H1 (cell line): ENCODE measurements at regions not wholly inside any gene's neighbourhood (a gene's known extent, or its start where the extent isn't known, plus 50 kb on each side); places are given as distances from the start of the nearest gene placed in this dataset.

Source experiments
- CTCF ChIA-PET: fragments of 300-600 bp; sonication (Branson Sonifier 250); formaldehyde crosslinking; loops from one replicate; lab custom pipeline; 2021; ENCODE audit not compliant: partially characterized antibody; lab: Charles Lee
- POLR2A ChIA-PET: fragments of 300-600 bp; sonication (Branson Sonifier 250); formaldehyde crosslinking; loops from one replicate; lab custom pipeline; 2021; ENCODE audit warnings: inconsistent platforms; ENCODE audit not compliant: partially characterized antibody; lab: Charles Lee
- DNase-seq, 2 experiments: peaks; one replicate each; pipeline versions ENCODE4 v3.0.0 to v3.0.0-alpha.2; 2010 to 2022; ENCODE audit warnings: low spot score in 2 of 2, low read depth in 1 of 2, mixed read lengths in 1 of 2
- FAIRE-seq: peaks from 2 replicates; lab custom pipeline; 2011; peaks lifted over from hg19 to GRCh38; lab: Jason Lieb, UNC
- H2AFZ ChIP-seq: 2 replicates; pipeline ENCODE4 v1.8.1; 2012; ENCODE audit warnings: low read length, inconsistent platforms
- H2AK5ac ChIP-seq: 2 replicates; pipeline ENCODE4 v1.6.1; 2013; ENCODE audit warnings: low read depth, low read length
- H2BK120ac ChIP-seq: replicated peaks from 2 replicates; pipeline ENCODE3; 2013; ENCODE audit warnings: low read depth, low read length, inconsistent platforms
- H2BK12ac ChIP-seq: 2 replicates; pipeline ENCODE4 v1.6.1; 2013; ENCODE audit warnings: low read depth, low read length
- H2BK15ac ChIP-seq: 2 replicates; pipeline ENCODE4 v1.6.1; 2013; ENCODE audit warnings: low read length
- H2BK20ac ChIP-seq: 2 replicates; pipeline ENCODE4 v1.6.1; 2013; ENCODE audit warnings: low read length
- H2BK5ac ChIP-seq: 2 replicates; pipeline ENCODE4 v1.6.1; 2013; ENCODE audit warnings: low read depth, low read length
- H3K14ac ChIP-seq: 2 replicates; pipeline ENCODE4 v1.6.1; 2013; ENCODE audit warnings: inconsistent platforms; ENCODE audit not compliant: insufficient read length
- H3K18ac ChIP-seq: 2 replicates; pipeline ENCODE4 v1.6.1; 2013; ENCODE audit warnings: low read length; ENCODE audit errors: extremely low read depth
- H3K23ac ChIP-seq: 2 replicates; pipeline ENCODE4 v1.6.1; 2013; ENCODE audit warnings: inconsistent platforms; ENCODE audit not compliant: insufficient read length
- H3K23me2 ChIP-seq: 2 replicates; pipeline ENCODE4 v1.6.1; 2013; ENCODE audit warnings: low read depth, low read length
- H3K27ac ChIP-seq: 2 replicates; pipeline ENCODE4 v1.6.1; 2011; ENCODE audit warnings: low read depth, low read length, inconsistent platforms
- H3K27me3 ChIP-seq, 4 experiments: replicated peaks in 1 of 4; 1 replicate in 1 of 4; 2 replicates in 3 of 4; pipeline versions ENCODE4 v1.6.1 to v1.8.1; 2011 to 2013; ENCODE audit warnings: low read length in 3 of 4, mild to moderate bottlenecking in 3 of 4, inconsistent platforms in 2 of 4, mixed read lengths in 2 of 4, moderate library complexity in 1 of 4; ENCODE audit not compliant: control insufficient read depth in 3 of 4, insufficient read depth in 3 of 4; ENCODE audit errors: extremely low read depth in 1 of 4
- H3K36me3 ChIP-seq, 4 experiments: 2 replicates each; pipeline versions ENCODE4 v1.6.1 to v1.8.1; 2011 to 2013; ENCODE audit warnings: mild to moderate bottlenecking in 4 of 4, low read length in 3 of 4, moderate library complexity in 2 of 4, control low read depth in 1 of 4, inconsistent platforms in 1 of 4; ENCODE audit not compliant: insufficient read depth in 4 of 4, control insufficient read depth in 2 of 4
- H3K4ac ChIP-seq: replicated peaks from 2 replicates; pipeline ENCODE3; 2013; ENCODE audit warnings: low read length, low read depth, mixed read lengths, inconsistent platforms; ENCODE audit not compliant: insufficient read length
- H3K4me1 ChIP-seq, 4 experiments: replicated peaks in 1 of 4; 1 replicate in 1 of 4; 2 replicates in 3 of 4; pipeline versions ENCODE4 v1.6.1 to v1.8.1; 2011 to 2013; ENCODE audit warnings: low read length in 3 of 4, inconsistent platforms in 2 of 4, mixed read lengths in 1 of 4; ENCODE audit not compliant: insufficient read depth in 4 of 4, control insufficient read depth in 3 of 4
- H3K4me2 ChIP-seq, 2 experiments: 2 replicates each; pipeline versions ENCODE4 v1.6.1 to v1.8.1; 2011 to 2013; ENCODE audit warnings: low read depth in 2 of 2, low read length in 2 of 2, control low read depth in 1 of 2, inconsistent platforms in 1 of 2, mild to moderate bottlenecking in 1 of 2; ENCODE audit not compliant: insufficient read depth in 1 of 2
- H3K4me3 ChIP-seq, 4 experiments: fragments of 200-600, 300-600 bp in 1 of 4; sonication (generic), shearing (Covaris generic), sonication (Bioruptor Twin) in 1 of 4; 2 replicates each; pipeline versions ENCODE4 v1.5.1 to v1.8.1; 2011 to 2016; ENCODE audit warnings: low read length in 4 of 4, low read depth in 3 of 4, control low read depth in 2 of 4, inconsistent platforms in 2 of 4, mild to moderate bottlenecking in 2 of 4, mixed read lengths in 1 of 4, moderate library complexity in 1 of 4; ENCODE audit not compliant: insufficient read depth in 2 of 4; ENCODE audit errors: extremely low read depth in 1 of 4
- H3K56ac ChIP-seq: replicated peaks from 2 replicates; pipeline ENCODE3; 2013; ENCODE audit warnings: low read depth, mild to moderate bottlenecking, mixed read lengths, low read length, inconsistent platforms; ENCODE audit not compliant: insufficient read length
- H3K79me1 ChIP-seq: 2 replicates; pipeline ENCODE4 v1.6.1; 2013; ENCODE audit warnings: low read depth, low read length, control low read depth
- H3K79me2 ChIP-seq, 2 experiments: 2 replicates each; pipeline versions ENCODE4 v1.6.1 to v1.8.1; 2012 to 2013; ENCODE audit warnings: low read length in 2 of 2, mild to moderate bottlenecking in 2 of 2, inconsistent platforms in 1 of 2; ENCODE audit not compliant: insufficient read depth in 2 of 2, control insufficient read depth in 1 of 2
- H3K9ac ChIP-seq, 4 experiments: replicated peaks in 1 of 4; 1 replicate in 1 of 4; 2 replicates in 3 of 4; pipeline versions ENCODE4 v1.6.1 to v1.8.1; 2011 to 2013; ENCODE audit warnings: low read depth in 3 of 4, low read length in 3 of 4, control low read depth in 2 of 4, mild to moderate bottlenecking in 2 of 4, moderate library complexity in 2 of 4, inconsistent platforms in 1 of 4; ENCODE audit errors: extremely low read depth in 1 of 4
- H3K9me3 ChIP-seq, 2 experiments: 2 replicates each; pipeline versions ENCODE4 v1.6.1 to v1.8.1; 2012 to 2013; ENCODE audit warnings: mild to moderate bottlenecking in 2 of 2, moderate library complexity in 2 of 2, control low read depth in 1 of 2, inconsistent platforms in 1 of 2, low read depth in 1 of 2, low read length in 1 of 2, mixed read lengths in 1 of 2; ENCODE audit not compliant: insufficient read depth in 2 of 2
- H4K20me1 ChIP-seq, 2 experiments: replicated peaks in 1 of 2; 2 replicates each; pipeline versions ENCODE3 to v1.8.1; 2011 to 2013; ENCODE audit warnings: inconsistent platforms in 2 of 2, low read length in 2 of 2, mild to moderate bottlenecking in 1 of 2; ENCODE audit not compliant: insufficient read depth in 2 of 2, control insufficient read depth in 1 of 2
- H4K5ac ChIP-seq: 2 replicates; pipeline ENCODE4 v1.6.1; 2013; ENCODE audit warnings: low read length, low read depth, mixed read lengths, inconsistent platforms; ENCODE audit not compliant: insufficient read length
- H4K8ac ChIP-seq: 2 replicates; pipeline ENCODE4 v1.8.0; 2013; ENCODE audit warnings: mild to moderate bottlenecking, moderate library complexity, low read length, inconsistent platforms; ENCODE audit not compliant: insufficient read depth; ENCODE audit errors: extremely low read depth
- H4K91ac ChIP-seq: replicated peaks from 2 replicates; pipeline ENCODE3; 2013; ENCODE audit warnings: low read length, mixed read lengths, inconsistent platforms; ENCODE audit not compliant: insufficient read length
- BACH1 ChIP-seq: IDR thresholded peaks from 2 replicates; pipeline ENCODE4 v1.6.1; 2012; ENCODE audit warnings: low read length, improper control_type of control experiment
- BRCA1 ChIP-seq: IDR thresholded peaks from 2 replicates; pipeline ENCODE4 v1.6.1; 2012; ENCODE audit warnings: low read depth, low read length, improper control_type of control experiment
- CTBP2 ChIP-seq: IDR thresholded peaks from 2 replicates; pipeline ENCODE4 v1.7.0; 2011; ENCODE audit warnings: borderline replicate concordance, mild to moderate bottlenecking, moderate library complexity, mixed read lengths, low read length; ENCODE audit not compliant: insufficient read depth, insufficient read length
- EP300 ChIP-seq, 2 experiments: IDR thresholded peaks; 1 replicate in 1 of 2; 2 replicates in 1 of 2; pipeline ENCODE4 v1.6.1; 2011 to 2012; ENCODE audit warnings: low read depth in 2 of 2, low read length in 2 of 2, mild to moderate bottlenecking in 2 of 2, borderline replicate concordance in 1 of 2, inconsistent platforms in 1 of 2, moderate library complexity in 1 of 2
- HDAC2 ChIP-seq, 2 experiments: fragments of 300-600 bp in 1 of 2; sonication (generic) in 1 of 2; IDR thresholded peaks; 2 replicates each; pipeline ENCODE4 v1.6.1; 2011 to 2012; ENCODE audit warnings: low read depth in 2 of 2, low read length in 2 of 2, mild to moderate bottlenecking in 2 of 2, moderate library complexity in 2 of 2, borderline replicate concordance in 1 of 2, inconsistent platforms in 1 of 2
- JUND ChIP-seq: IDR thresholded peaks from 2 replicates; pipeline ENCODE4 v1.6.1; 2011; ENCODE audit warnings: mild to moderate bottlenecking, improper control_type of control experiment, low read length
- PHF8 ChIP-seq: fragments of 200-600 bp; sonication (generic); conservative IDR thresholded peaks from 2 replicates; pipeline ENCODE4 v1.7.1; 2012; ENCODE audit warnings: low read depth, mild to moderate bottlenecking, inconsistent platforms, low read length, moderate library complexity
- POLR2A ChIP-seq, 2 experiments: IDR thresholded peaks; 1 replicate in 1 of 2; 2 replicates in 1 of 2; pipeline ENCODE4 v1.6.1; 2011; ENCODE audit warnings: low read depth in 2 of 2, low read length in 2 of 2, mild to moderate bottlenecking in 2 of 2; ENCODE audit errors: control extremely low read depth in 1 of 2
- RAD21 ChIP-seq, 2 experiments: IDR thresholded peaks in 1 of 2; conservative IDR thresholded peaks in 1 of 2; 2 replicates each; pipeline ENCODE4 v1.6.1; 2011; ENCODE audit warnings: low read depth in 2 of 2, low read length in 2 of 2, improper control_type of control experiment in 1 of 2, inconsistent platforms in 1 of 2, mild to moderate bottlenecking in 1 of 2, moderate library complexity in 1 of 2
- SIRT6 ChIP-seq: IDR thresholded peaks from one replicate; pipeline ENCODE4 v1.7.1; 2012; ENCODE audit warnings: low read length, inconsistent platforms
- TBP ChIP-seq: IDR thresholded peaks from 2 replicates; pipeline ENCODE4 v1.6.1; 2011; ENCODE audit warnings: low read depth, low read length, improper control_type of control experiment
- TEAD4 ChIP-seq: IDR thresholded peaks from 2 replicates; pipeline ENCODE4 v1.6.1; 2012; ENCODE audit warnings: low read depth, low read length, inconsistent platforms, mixed read lengths
- WGBS, 2 experiments: shearing (Covaris generic) in 1 of 2; methylation state at CpG; one replicate each; pipeline versions ENCODE4 v1.1.6 to v1.1.7; 2013 to 2015; ENCODE audit warnings: low lambda C conversion rate in 2 of 2, mixed read lengths in 2 of 2, inconsistent platforms in 1 of 2, low coverage in 1 of 2, missing lambda C conversion rate in 1 of 2; ENCODE audit not compliant: insufficient replicate concordance in 2 of 2, insufficient coverage in 1 of 2, insufficient read length in 1 of 2; ENCODE audit errors: extremely low coverage in 1 of 2, missing lambda C conversion rate in 1 of 2; 5-methylcytosine and 5-hydroxymethylcytosine counted together

- no peak overlapping the region for H4K8ac ChIP-seq
- no peak overlapping the region for H3K4me3 ChIP-seq
- H2BK12ac ChIP-seq, result no peak overlapping the region
- ChIA-PET POLR2A (no interaction called here), CTCF (interaction anchor here (0.8 to 2.6 kb wide), 6 partner anchors 8 to 315 kb away, joined by 3 to 8 read pairs (median 4); no protein-coding TSS in a partner anchor)
- H3K4me2 ChIP-seq, result no peak overlapping the region
- no peaks in the 10 kb centered on the region for H4K20me1 ChIP-seq
- H2BK20ac ChIP-seq, result no peak overlapping the region
- 88% methylated on average over 11 of the region's 11 CpGs; no CpG with 5 or more reads in 1 of the 2 experiments for WGBS, 2 experiments
- H3K79me1 ChIP-seq, result no peaks in the 10 kb centered on the region
- no peak for DNase-seq
- H3K23ac ChIP-seq, result no peak overlapping the region
- no peak overlapping the region for H3K56ac ChIP-seq
- H2AK5ac ChIP-seq, result no peak overlapping the region
- H2BK5ac ChIP-seq, result no peak overlapping the region
- no peaks in the 10 kb centered on the region for H3K79me2 ChIP-seq
- no peaks in the 10 kb centered on the region for H3K9me3 ChIP-seq
- H3K27ac ChIP-seq, result no peak overlapping the region
- no peak for FAIRE-seq
- H3K4ac ChIP-seq, result no peak overlapping the region
- H3K9ac ChIP-seq, result no peak overlapping the region
- no peak overlapping the region for H4K91ac ChIP-seq
- H3K18ac ChIP-seq, result no peak overlapping the region
- peaks cover 4% of the 10 kb centered on the region; the same call in 1 of the 2 replicates for H3K23me2 ChIP-seq
- no peak overlapping the region for H4K5ac ChIP-seq
- H2BK15ac ChIP-seq, result no peak overlapping the region
- TF ChIP-seq TEAD4 (no peak), JUND (no peak), RAD21 (IDR thresholded peaks at IDR 0.05 in 1 of 2, conservative IDR thresholded peaks at IDR 0.05 in 1 of 2; ENCODE audit: low read depth in 2 of 2, low read length in 2 of 2) (no peak), SIRT6 (no peak), HDAC2 (IDR thresholded peaks at IDR 0.05; ENCODE audit: borderline replicate concordance in 1 of 2, low read depth in 2 of 2, low read length in 2 of 2) (no peak), TBP (no peak), PHF8 (no peak), BRCA1 (no peak), BACH1 (no peak), CTBP2 (no peak), POLR2A (IDR thresholded peaks at IDR 0.05; ENCODE audit: control extremely low read depth in 1 of 2, low read depth in 2 of 2, low read length in 2 of 2) (no peak), EP300 (IDR thresholded peaks at IDR 0.05; ENCODE audit: borderline replicate concordance in 1 of 2, low read depth in 2 of 2, low read length in 2 of 2) (no peak)
- H2BK120ac ChIP-seq, result no peak overlapping the region
- peaks cover 0 to 3% (median under 1%) of the 10 kb centered on the region in 4 experiments; a peak in 2 of 7 replicates for H3K4me1 ChIP-seq
- H2AFZ ChIP-seq, result no peak overlapping the region
- H3K14ac ChIP-seq, result no peak overlapping the region
- H3K27me3 ChIP-seq, result no peaks in the 10 kb centered on the region
- H3K36me3 ChIP-seq, result no peaks in the 10 kb centered on the region
These were observed 50.0 kb upstream of the OTOF start for GRCh38 chr2:26527726-26528585.
